Neural cell (in vitro differentiated cells): ENCODE measurements at regions not wholly inside any gene's neighbourhood (a gene's known extent, or its start where the extent isn't known, plus 50 kb on each side); places are given as distances from the start of the nearest gene placed in this dataset.

ENCODE experiments used
- H2AFZ ChIP-seq: fragments of 200-600, 300-800 bp; sonication (generic), shearing (Covaris generic); 2 replicates; pipeline ENCODE4 v1.6.0; 2014; ENCODE audit warnings: low read depth, mild to moderate bottlenecking, antibody characterized with exemption, low read length, moderate library complexity
- H3F3A ChIP-seq: fragments of 200-600 bp; shearing (Covaris generic); 2 replicates; pipeline ENCODE4 v1.6.1; 2016; ENCODE audit warnings: mild to moderate bottlenecking, moderate library complexity, mixed read lengths, antibody characterized with exemption, low read length; ENCODE audit not compliant: insufficient read depth, poor library complexity, severe bottlenecking
- H3K27ac ChIP-seq: fragments of 200-600, 300-800 bp; sonication (generic), shearing (Covaris generic); 2 replicates; pipeline ENCODE4 v1.5.1; 2014; ENCODE audit warnings: mild to moderate bottlenecking, low read length, moderate library complexity
- H3K27me3 ChIP-seq: fragments of 300-800, 200-600 bp; sonication (generic), shearing (Covaris generic); 2 replicates; pipeline ENCODE4 v1.6.0; 2014; ENCODE audit warnings: mild to moderate bottlenecking, low read depth, low read length, moderate library complexity; ENCODE audit not compliant: insufficient read depth
- H3K36me3 ChIP-seq: fragments of 300-800, 200-600 bp; sonication (generic), shearing (Covaris generic); 2 replicates; pipeline ENCODE4 v1.5.1; 2014; ENCODE audit warnings: mild to moderate bottlenecking, antibody characterized with exemption, low read length, moderate library complexity; ENCODE audit not compliant: insufficient read depth
- H3K4me2 ChIP-seq: fragments of 300-800, 200-600 bp; sonication (generic), shearing (Covaris generic); 2 replicates; pipeline ENCODE4 v1.6.0; 2014; ENCODE audit warnings: mild to moderate bottlenecking, low read length
- H3K4me3 ChIP-seq: fragments of 300-800, 200-600 bp; sonication (generic), shearing (Covaris generic); 2 replicates; pipeline ENCODE4 v1.5.1; 2014; ENCODE audit warnings: mild to moderate bottlenecking, low read length, moderate library complexity
- H3K79me2 ChIP-seq: fragments of 200-600 bp; shearing (Covaris generic); replicated peaks from 2 replicates; pipeline ENCODE4 v1.6.0; 2014; ENCODE audit warnings: mild to moderate bottlenecking, low read length, moderate library complexity; ENCODE audit not compliant: insufficient read depth
- H3K9ac ChIP-seq: fragments of 300-800, 200-600 bp; sonication (generic), shearing (Covaris generic); 2 replicates; pipeline ENCODE4 v1.6.1; 2016; ENCODE audit warnings: mild to moderate bottlenecking, low read length, mixed read lengths
- H3K9me2 ChIP-seq: fragments of 200-600 bp; shearing (Covaris generic); 2 replicates; pipeline ENCODE4 v1.6.1; 2016; ENCODE audit warnings: mild to moderate bottlenecking, low read length, mixed read lengths; ENCODE audit not compliant: insufficient read depth
- H3K9me3 ChIP-seq: fragments of 200-600, 300-800 bp; sonication (generic), shearing (Covaris generic); 2 replicates; pipeline ENCODE4 v1.6.1; 2016; ENCODE audit warnings: mild to moderate bottlenecking, mixed run types, low read length, moderate library complexity, mixed read lengths
- H4K20me1 ChIP-seq: fragments of 200-600 bp; shearing (Covaris generic); 2 replicates; pipeline ENCODE4 v1.6.1; 2016; ENCODE audit warnings: mild to moderate bottlenecking, mixed run types; ENCODE audit not compliant: insufficient read depth
- CTCF ChIP-seq: fragments of 450-650 bp; IDR thresholded peaks from 2 replicates; pipeline ENCODE4 v1.5.1; 2014; ENCODE audit warnings: antibody characterized with exemption, mild to moderate bottlenecking, moderate library complexity; ENCODE audit not compliant: poor library complexity, severe bottlenecking
- EP300 ChIP-seq: fragments of 450-650 bp; conservative IDR thresholded peaks from 2 replicates; pipeline ENCODE4 v1.6.1; 2014; ENCODE audit warnings: antibody characterized with exemption, mild to moderate bottlenecking, moderate library complexity; ENCODE audit not compliant: poor library complexity, severe bottlenecking
- EZH2 ChIP-seq: fragments of 200-600, 300-800 bp; shearing (Covaris generic), sonication (generic); IDR thresholded peaks from 2 replicates; pipeline ENCODE4 v1.6.1; 2014; ENCODE audit warnings: antibody characterized with exemption, low read length, borderline replicate concordance, mild to moderate bottlenecking; ENCODE audit not compliant: insufficient read depth, poor library complexity, severe bottlenecking
- MXI1 ChIP-seq: fragments of 450-650 bp; conservative IDR thresholded peaks from 2 replicates; pipeline ENCODE4 v1.6.1; 2014; ENCODE audit warnings: antibody characterized with exemption, mild to moderate bottlenecking; ENCODE audit not compliant: poor library complexity, severe bottlenecking
- POLR2AphosphoS5 ChIP-seq: IDR thresholded peaks from 2 replicates; pipeline ENCODE4 v1.6.1; 2012
- RAD21 ChIP-seq: fragments of 450-650 bp; conservative IDR thresholded peaks from 2 replicates; pipeline ENCODE4 v1.6.1; 2014; ENCODE audit warnings: antibody characterized with exemption, mild to moderate bottlenecking, moderate library complexity
- REST ChIP-seq: IDR thresholded peaks from 2 replicates; pipeline ENCODE4 v1.6.1; 2012; ENCODE audit warnings: borderline replicate concordance
- SMC3 ChIP-seq: fragments of 450-650 bp; conservative IDR thresholded peaks from 2 replicates; pipeline ENCODE4 v1.6.1; 2014; ENCODE audit warnings: antibody characterized with exemption, mild to moderate bottlenecking, moderate library complexity; ENCODE audit not compliant: poor library complexity
- TAF1 ChIP-seq: IDR thresholded peaks from 2 replicates; pipeline ENCODE4 v1.6.1; 2012; ENCODE audit warnings: low read depth

- Histone ChIP-seq H3K27me3 (no peaks in the 10 kb centered on the region), H3K9me3 (no peaks in the 10 kb centered on the region), H3K79me2 (no peaks in the 10 kb centered on the region), H4K20me1 (no peaks in the 10 kb centered on the region), H2AFZ (no peak overlapping the region), H3K9me2 (no peaks in the 10 kb centered on the region), H3F3A (no peaks in the 10 kb centered on the region), H3K9ac (no peak overlapping the region), H3K27ac (no peak overlapping the region), H3K4me3 (no peak overlapping the region), H3K4me2 (no peak overlapping the region), H3K36me3 (no peaks in the 10 kb centered on the region)
- TF ChIP-seq CTCF (no peak), REST (no peak), POLR2AphosphoS5 (no peak)
Measured at GRCh38 chr3:116834816-116835215, 125.2 kb downstream of the TUSC7 start.

GRCh38 chr3:116835658-116836057 is 126.1 kb downstream of the TUSC7 start:
- TF ChIP-seq MXI1 (no peak), POLR2AphosphoS5 (no peak), RAD21 (no peak), EP300 (no peak), SMC3 (no peak), TAF1 (no peak), REST (no peak), CTCF (no peak), EZH2 (no peak)

More at GRCh38 chr3:116835658-116836057, 126.1 kb downstream of the TUSC7 start:
- Histone ChIP-seq H3K27me3 (no peaks in the 10 kb centered on the region), H3K4me2 (no peak overlapping the region), H3K9me3 (no peaks in the 10 kb centered on the region), H3K9me2 (no peaks in the 10 kb centered on the region), H3K79me2 (no peaks in the 10 kb centered on the region), H3K9ac (no peak overlapping the region), H3K4me3 (no peak overlapping the region), H4K20me1 (no peaks in the 10 kb centered on the region), H2AFZ (no peak overlapping the region), H3K27ac (no peak overlapping the region), H3K36me3 (no peaks in the 10 kb centered on the region), H3F3A (no peaks in the 10 kb centered on the region)
